Trophoblast cell (in vitro differentiated cells and primary cell): ENCODE measurements at regions not wholly inside any gene's neighbourhood (a gene's known extent, or its start where the extent isn't known, plus 50 kb on each side); places are given as distances from the start of the nearest gene placed in this dataset.

Source experiments
- DNase-seq, 2 donors: peaks; one replicate each; pipeline ENCODE4 v3.0.0-alpha.2; 2016
- H2AFZ ChIP-seq: 2 replicates; pipeline ENCODE4 v1.6.1; 2013; ENCODE audit warnings: low read length, moderate library complexity, mild to moderate bottlenecking; ENCODE audit not compliant: insufficient read depth, poor library complexity
- H2AK5ac ChIP-seq: 2 replicates; pipeline ENCODE4 v1.6.1; 2013; ENCODE audit warnings: mild to moderate bottlenecking, low read length
- H2BK120ac ChIP-seq: 2 replicates; pipeline ENCODE4 v1.6.1; 2013; ENCODE audit warnings: low read length, mild to moderate bottlenecking, moderate library complexity; ENCODE audit not compliant: insufficient read depth, poor library complexity
- H2BK12ac ChIP-seq: 2 replicates; pipeline ENCODE4 v1.6.1; 2013; ENCODE audit warnings: mild to moderate bottlenecking, low read length, moderate library complexity
- H2BK5ac ChIP-seq: 2 replicates; pipeline ENCODE4 v1.6.1; 2013; ENCODE audit warnings: low read length, low read depth, moderate library complexity, mild to moderate bottlenecking; ENCODE audit not compliant: poor library complexity
- H3K14ac ChIP-seq: 2 replicates; pipeline ENCODE4 v1.6.1; 2013; ENCODE audit warnings: mild to moderate bottlenecking, low read length
- H3K18ac ChIP-seq: 2 replicates; pipeline ENCODE4 v1.6.1; 2013; ENCODE audit warnings: mild to moderate bottlenecking, low read length
- H3K23ac ChIP-seq: 2 replicates; pipeline ENCODE4 v1.6.1; 2013; ENCODE audit warnings: low read length
- H3K27ac ChIP-seq: 2 replicates; pipeline ENCODE4 v1.5.1; 2013; ENCODE audit warnings: low read depth, mild to moderate bottlenecking, inconsistent platforms, low read length, moderate library complexity
- H3K27me3 ChIP-seq: 2 replicates; pipeline ENCODE4 v1.6.1; 2013; ENCODE audit warnings: inconsistent platforms, mild to moderate bottlenecking, low read length, moderate library complexity; ENCODE audit not compliant: insufficient read depth
- H3K36me3 ChIP-seq, 2 experiments: 1 replicate in 1 of 2; 2 replicates in 1 of 2; pipeline ENCODE4 v1.6.1; 2013; ENCODE audit warnings: low read length in 2 of 2, mild to moderate bottlenecking in 2 of 2, moderate library complexity in 1 of 2; ENCODE audit not compliant: insufficient read depth in 2 of 2, control insufficient read depth in 1 of 2
- H3K4ac ChIP-seq: 2 replicates; pipeline ENCODE4 v1.6.1; 2013; ENCODE audit warnings: low read depth, mild to moderate bottlenecking, low read length, moderate library complexity
- H3K4me1 ChIP-seq, 2 experiments: 1 replicate in 1 of 2; 2 replicates in 1 of 2; pipeline ENCODE4 v1.6.1; 2013; ENCODE audit warnings: low read length in 2 of 2, mild to moderate bottlenecking in 2 of 2, moderate library complexity in 1 of 2; ENCODE audit not compliant: insufficient read depth in 2 of 2, control insufficient read depth in 1 of 2
- H3K4me2 ChIP-seq: 2 replicates; pipeline ENCODE4 v1.6.1; 2013; ENCODE audit warnings: inconsistent platforms, mild to moderate bottlenecking, low read length, moderate library complexity
- H3K4me3 ChIP-seq: 2 replicates; pipeline ENCODE4 v1.5.1; 2013; ENCODE audit warnings: mild to moderate bottlenecking, low read depth, low read length, inconsistent platforms
- H3K79me1 ChIP-seq: one replicate; pipeline ENCODE4 v1.6.1; 2013; ENCODE audit warnings: low read length
- H3K79me2 ChIP-seq: 2 replicates; pipeline ENCODE4 v1.6.1; 2013; ENCODE audit warnings: low read length, mild to moderate bottlenecking; ENCODE audit not compliant: control insufficient read depth, insufficient read depth, poor library complexity
- H3K9ac ChIP-seq: 2 replicates; pipeline ENCODE4 v1.6.1; 2013; ENCODE audit warnings: mild to moderate bottlenecking, low read length
- H3K9me3 ChIP-seq: 2 replicates; pipeline ENCODE4 v1.6.1; 2013; ENCODE audit warnings: low read depth, mild to moderate bottlenecking, control low read depth, inconsistent platforms, low read length; ENCODE audit not compliant: insufficient read depth
- H4K12ac ChIP-seq: 2 replicates; pipeline ENCODE4 v1.6.1; 2013; ENCODE audit warnings: low read depth, mild to moderate bottlenecking, low read length, moderate library complexity
- H4K8ac ChIP-seq: 2 replicates; pipeline ENCODE4 v1.6.1; 2013; ENCODE audit warnings: low read depth, mild to moderate bottlenecking, low read length, moderate library complexity
- H4K91ac ChIP-seq: one replicate; pipeline ENCODE4 v1.6.1; 2013; ENCODE audit warnings: low read depth, mild to moderate bottlenecking, low read length, moderate library complexity
- WGBS: extraction: QIAGEN DNeasy Blood & Tissue Kit; methylation state at CpG from one replicate; pipeline ENCODE4 v1.1.7; 2013; ENCODE audit warnings: missing lambda C conversion rate; ENCODE audit not compliant: insufficient read length, insufficient coverage; ENCODE audit errors: extremely low coverage; 5-methylcytosine and 5-hydroxymethylcytosine counted together

DNA sequence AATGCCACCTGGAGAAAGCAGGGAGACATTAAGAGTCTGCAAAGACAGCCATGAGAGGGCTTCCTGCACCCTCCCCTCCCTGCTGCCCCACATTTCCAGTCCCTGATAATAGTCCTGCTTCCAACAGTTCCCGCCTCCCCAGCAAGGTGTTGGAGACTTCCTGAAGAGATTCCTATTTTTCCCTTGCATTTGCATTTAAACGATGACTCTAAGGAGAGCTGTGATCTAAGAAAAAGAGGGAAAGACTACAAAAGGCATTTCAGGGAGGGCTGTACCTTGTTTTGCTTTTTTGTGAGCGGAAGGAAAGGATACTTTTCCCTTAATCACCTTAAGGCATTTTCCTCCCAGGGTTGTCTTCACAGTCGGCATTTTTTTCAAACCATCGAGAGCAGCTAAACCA, 62.1 kb downstream of the GAS1 start:
- Histone ChIP-seq H3K14ac (no peak overlapping the region), H3K9me3 (no peaks in the 10 kb centered on the region), H3K18ac (no peak overlapping the region), H3K27ac (no peak overlapping the region), H2BK12ac (no peak overlapping the region), H4K91ac (no peak overlapping the region), H3K23ac (no peak overlapping the region), H3K79me2 (no peaks in the 10 kb centered on the region), H2AK5ac (no peak overlapping the region), H3K79me1 (no peaks in the 10 kb centered on the region), H3K9ac (no peak overlapping the region), H4K12ac (no peak overlapping the region), H3K36me3 (no peaks in the 10 kb centered on the region), H3K4me3 (no peak overlapping the region), H2BK120ac (no peak overlapping the region), H3K4me1 (no peaks in the 10 kb centered on the region), H3K27me3 (no peaks in the 10 kb centered on the region), H3K4me2 (no peak overlapping the region), H2AFZ (no peak overlapping the region), H3K4ac (no peak overlapping the region), H4K8ac (no peak overlapping the region), H2BK5ac (no peak overlapping the region)
- no peak for DNase-seq
- WGBS, result no CpG with 5 or more reads among the region's 5 CpGs

DNA sequence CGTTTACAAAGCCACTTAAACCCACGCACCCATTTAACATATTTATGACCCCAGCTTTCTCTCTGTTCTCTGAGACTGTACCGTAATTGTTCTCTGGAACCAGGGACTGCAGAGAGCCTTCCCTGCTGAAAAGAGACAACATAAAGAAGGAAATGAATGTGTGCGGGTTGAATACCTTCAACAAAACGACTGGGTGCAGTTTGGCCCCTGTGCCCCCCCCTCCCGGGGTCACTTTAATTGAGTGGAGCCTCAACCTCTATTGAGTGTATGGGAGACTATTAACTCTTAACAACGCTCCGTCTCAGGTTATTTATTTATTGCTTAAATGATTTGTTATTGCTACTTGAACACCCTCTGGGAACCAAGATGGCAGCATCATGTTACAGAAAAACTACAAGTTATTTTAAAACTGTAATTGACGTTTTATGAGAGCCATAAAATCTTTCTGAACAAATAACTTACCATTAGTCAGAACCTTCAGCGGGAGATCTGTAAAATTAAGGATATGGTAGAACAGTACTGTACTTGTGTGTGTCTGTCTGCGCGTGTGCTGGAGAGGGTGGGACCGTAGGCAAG, 70.6 kb downstream of the GAS1 start:
- no peak overlapping the region for H4K12ac ChIP-seq
- H2BK12ac ChIP-seq, result no peak overlapping the region
- H3K27ac ChIP-seq, result no peak overlapping the region
- no peak overlapping the region for H4K91ac ChIP-seq
- no peaks in the 10 kb centered on the region for H3K36me3 ChIP-seq
- no CpG with 5 or more reads among the region's 13 CpGs for WGBS
- H3K4me2 ChIP-seq, result no peak overlapping the region
- no peak overlapping the region for H3K23ac ChIP-seq
- no peak overlapping the region for H2BK120ac ChIP-seq
- no peaks in the 10 kb centered on the region for H3K27me3 ChIP-seq
- H2AFZ ChIP-seq, result no peak overlapping the region
- H4K8ac ChIP-seq, result no peak overlapping the region
- H2AK5ac ChIP-seq, result no peak overlapping the region
- no peak overlapping the region for H3K14ac ChIP-seq
- H3K79me2 ChIP-seq, result no peaks in the 10 kb centered on the region
- no peak overlapping the region for H2BK5ac ChIP-seq
- H3K4me1 ChIP-seq, result no peaks in the 10 kb centered on the region
- no peak overlapping the region for H3K4ac ChIP-seq
- no peaks in the 10 kb centered on the region for H3K9me3 ChIP-seq
- H3K9ac ChIP-seq, result no peak overlapping the region
- no peak overlapping the region for H3K18ac ChIP-seq
- H3K4me3 ChIP-seq, result no peak overlapping the region
- no peak for DNase-seq
- H3K79me1 ChIP-seq, result no peaks in the 10 kb centered on the region

DNA sequence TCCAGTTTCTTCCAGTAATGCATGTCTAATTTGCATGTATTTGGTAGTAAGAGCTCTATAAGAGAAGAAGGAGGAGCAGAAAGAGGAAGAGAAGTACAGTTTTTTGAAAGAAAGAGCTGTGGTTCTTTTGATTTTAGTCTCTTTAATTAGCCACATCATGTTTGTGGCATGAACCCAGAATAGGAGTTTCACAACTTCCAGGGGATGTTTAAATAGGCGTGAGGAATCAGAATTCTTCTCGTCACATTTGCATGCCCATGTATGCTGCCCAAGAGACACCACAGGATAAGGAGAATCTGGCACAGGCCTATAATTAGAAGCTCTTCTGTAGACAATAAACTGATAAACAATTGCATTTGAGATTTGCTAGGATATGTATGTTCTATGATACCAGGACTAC, 78.7 kb downstream of the GAS1 start:
- H3K4me1 ChIP-seq, result no peaks in the 10 kb centered on the region
- no peak overlapping the region for H2AK5ac ChIP-seq
- no peak overlapping the region for H3K9ac ChIP-seq
- no peak overlapping the region for H4K8ac ChIP-seq
- no peaks in the 10 kb centered on the region for H3K79me1 ChIP-seq
- no peaks in the 10 kb centered on the region for H3K9me3 ChIP-seq
- H3K36me3 ChIP-seq, result no peaks in the 10 kb centered on the region
- no peaks in the 10 kb centered on the region for H3K79me2 ChIP-seq
- H3K18ac ChIP-seq, result no peak overlapping the region
- no peak overlapping the region for H4K12ac ChIP-seq
- WGBS, result no CpG with 5 or more reads among the region's 2 CpGs
- H3K4ac ChIP-seq, result no peak overlapping the region
- no peak overlapping the region for H3K4me2 ChIP-seq
- no peak overlapping the region for H3K23ac ChIP-seq
- no peak overlapping the region for H2BK5ac ChIP-seq
- H3K4me3 ChIP-seq, result no peak overlapping the region
- H2BK120ac ChIP-seq, result no peak overlapping the region
- no peak overlapping the region for H2BK12ac ChIP-seq
- H3K27ac ChIP-seq, result no peak overlapping the region
- no peak for DNase-seq
- H3K27me3 ChIP-seq, result no peaks in the 10 kb centered on the region
- no peak overlapping the region for H4K91ac ChIP-seq
- H3K14ac ChIP-seq, result no peak overlapping the region
- no peak overlapping the region for H2AFZ ChIP-seq

DNA sequence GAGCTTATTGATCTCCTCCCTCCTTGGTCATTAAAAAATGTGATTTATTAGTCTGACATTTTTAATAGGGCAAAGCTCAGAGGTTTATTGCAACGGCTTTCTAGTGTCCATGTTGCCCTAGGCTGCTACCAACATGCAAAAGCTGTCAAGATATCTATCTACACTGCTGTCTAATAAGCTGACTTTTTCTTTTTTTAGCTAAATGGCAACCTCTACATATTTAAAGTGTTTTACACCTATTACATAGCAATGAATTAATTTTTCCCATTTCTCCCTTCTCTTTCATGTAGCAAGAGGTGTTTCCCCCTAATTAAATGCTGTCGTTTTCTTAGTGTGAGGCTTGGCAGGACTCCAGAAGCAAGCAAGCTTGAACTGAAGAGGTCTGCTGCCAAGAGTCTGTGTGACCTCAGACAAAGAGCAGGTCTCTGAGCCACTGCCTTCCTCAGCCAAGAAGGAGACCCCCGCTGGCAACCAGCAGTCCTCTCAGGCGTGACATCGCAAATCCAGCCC, 79.4 kb downstream of the GAS1 start:
- H3K79me2 ChIP-seq, result no peaks in the 10 kb centered on the region
- H3K27ac ChIP-seq, result no peak overlapping the region
- no peak overlapping the region for H4K12ac ChIP-seq
- no peak overlapping the region for H2AFZ ChIP-seq
- no peak overlapping the region for H3K23ac ChIP-seq
- no peaks in the 10 kb centered on the region for H3K27me3 ChIP-seq
- no peak for DNase-seq
- H3K14ac ChIP-seq, result no peak overlapping the region
- no CpG with 5 or more reads among the region's 5 CpGs for WGBS
- no peaks in the 10 kb centered on the region for H3K79me1 ChIP-seq
- H3K4ac ChIP-seq, result no peak overlapping the region
- H3K18ac ChIP-seq, result no peak overlapping the region
- no peak overlapping the region for H2BK120ac ChIP-seq
- H2BK12ac ChIP-seq, result no peak overlapping the region
- no peak overlapping the region for H2BK5ac ChIP-seq
- no peak overlapping the region for H4K91ac ChIP-seq
- H4K8ac ChIP-seq, result no peak overlapping the region
- no peaks in the 10 kb centered on the region for H3K9me3 ChIP-seq
- H3K36me3 ChIP-seq, result no peaks in the 10 kb centered on the region
- H3K4me1 ChIP-seq, result no peaks in the 10 kb centered on the region
- no peak overlapping the region for H2AK5ac ChIP-seq
- H3K4me2 ChIP-seq, result no peak overlapping the region
- H3K4me3 ChIP-seq, result no peak overlapping the region
- no peak overlapping the region for H3K9ac ChIP-seq
